ENCODE measurements at regions not wholly inside any gene's neighbourhood (a gene's known extent, or its start where the extent isn't known, plus 50 kb on each side); places are given as distances from the start of the nearest gene placed in this dataset.

DNA sequence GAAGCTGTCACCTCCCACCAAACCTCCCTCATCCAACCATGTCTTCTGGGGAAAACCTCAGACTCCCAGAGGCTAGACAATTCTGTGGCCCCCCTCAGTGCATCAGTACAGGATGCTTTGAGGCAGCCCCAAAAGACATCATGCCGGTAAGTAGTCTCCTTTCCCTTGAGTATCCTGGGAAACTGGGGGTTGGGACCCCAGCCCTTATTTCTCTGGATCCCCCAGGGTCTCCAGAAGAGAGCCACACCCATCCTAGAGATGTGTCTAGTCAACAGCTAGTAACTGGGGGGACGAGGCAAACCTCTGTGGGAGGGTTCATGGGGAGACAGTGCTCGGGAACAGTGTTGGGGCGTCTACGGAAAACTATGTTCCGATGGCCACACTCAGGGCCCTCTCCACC lies 974.2 kb upstream of the TMEM132C start:
- no peak for TF ChIP-seq EZH2 (IDR thresholded peaks at IDR 0.05; ENCODE audit: insufficient read depth, poor library complexity, severe bottlenecking)
- TF ChIP-seq EZH2phosphoT487 (IDR thresholded peaks at IDR 0.05; ENCODE audit: insufficient read depth, low read depth): no peak

All from GM23248 (cell line).